ENCODE measurements at regions not wholly inside any gene's neighbourhood (a gene's known extent, or its start where the extent isn't known, plus 50 kb on each side); places are given as distances from the start of the nearest gene placed in this dataset.

DNA sequence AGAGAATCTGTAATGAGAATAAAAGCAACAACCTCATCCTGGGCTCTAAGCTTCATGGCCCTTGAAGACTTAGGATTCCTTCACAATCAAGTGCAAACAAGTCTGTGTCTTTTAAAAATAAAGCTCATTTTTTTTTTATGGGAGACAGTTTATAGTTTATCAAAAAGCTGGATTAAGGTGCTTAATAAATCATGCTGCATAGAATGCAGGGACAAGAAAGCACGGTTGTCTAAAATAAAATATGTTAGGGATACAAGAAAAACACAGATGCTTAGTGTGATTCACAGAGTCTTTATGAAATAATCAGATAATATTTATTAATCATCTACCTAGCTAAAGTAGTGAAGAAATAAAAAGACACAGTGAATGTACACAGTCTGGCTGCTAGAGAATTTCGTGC, 2045.9 kb upstream of the WWC1 start:
- Histone ChIP-seq H3K79me2 (no peaks in the 10 kb centered on the region), H3K4me1 (ENCODE audit: insufficient read depth) (no peaks in the 10 kb centered on the region), H2AFZ (no peak overlapping the region), H4K20me1 (ENCODE audit: insufficient read depth, poor library complexity, severe bottlenecking) (no peaks in the 10 kb centered on the region), H3K9me3 (ENCODE audit: low read depth) (no peaks in the 10 kb centered on the region), H3K27me3 (no peaks in the 10 kb centered on the region), H3K36me3 (replicated peaks; ENCODE audit: insufficient read depth, low read depth) (no peaks in the 10 kb centered on the region), H3K4me2 (no peak overlapping the region), H3K27ac (no peak overlapping the region), H3K9me2 (replicated peaks; ENCODE audit: insufficient read depth) (no peaks in the 10 kb centered on the region), H3K4me3 (no peak overlapping the region)
- TF ChIP-seq EZH2 (IDR thresholded peaks at IDR 0.05; ENCODE audit: borderline replicate concordance) (no peak), EZH2phosphoT487 (IDR thresholded peaks at IDR 0.05; ENCODE audit: low read depth, severe bottlenecking, unreplicated experiment) (no peak), CTCF (IDR thresholded peaks at IDR 0.05; ENCODE audit: poor library complexity) (no peak)
- no peak for DNase-seq (ENCODE audit: low spot score)
- WGBS (ENCODE audit: low lambda C conversion rate, missing lambda C conversion rate): 84% methylated on average over 2 of the region's 2 CpGs

GRCh38 chr5:166251786-166252185, 2039.7 kb upstream of the WWC1 start:
- Histone ChIP-seq H3K36me3 (replicated peaks; ENCODE audit: insufficient read depth, low read depth) (no peaks in the 10 kb centered on the region), H2AFZ (no peak overlapping the region), H3K27ac (no peak overlapping the region), H3K9me2 (replicated peaks; ENCODE audit: insufficient read depth) (no peaks in the 10 kb centered on the region), H3K9me3 (ENCODE audit: low read depth) (no peaks in the 10 kb centered on the region), H4K20me1 (ENCODE audit: insufficient read depth, poor library complexity, severe bottlenecking) (no peaks in the 10 kb centered on the region), H3K27me3 (no peaks in the 10 kb centered on the region), H3K4me1 (ENCODE audit: insufficient read depth) (no peaks in the 10 kb centered on the region), H3K79me2 (no peaks in the 10 kb centered on the region), H3K4me2 (no peak overlapping the region), H3K4me3 (no peak overlapping the region)
- peak; percentile 11 for DNase-seq (ENCODE audit: low spot score)
- TF ChIP-seq EZH2 (IDR thresholded peaks at IDR 0.05; ENCODE audit: borderline replicate concordance) (no peak), CTCF (IDR thresholded peaks at IDR 0.05; ENCODE audit: poor library complexity) (no peak), EZH2phosphoT487 (IDR thresholded peaks at IDR 0.05; ENCODE audit: low read depth, severe bottlenecking, unreplicated experiment) (no peak)
- 72% methylated on average over 4 of the region's 4 CpGs for WGBS (ENCODE audit: low lambda C conversion rate, missing lambda C conversion rate)

- no peak for TF ChIP-seq EZH2phosphoT487 (IDR thresholded peaks at IDR 0.05; ENCODE audit: low read depth, severe bottlenecking, unreplicated experiment)
- TF ChIP-seq CTCF (IDR thresholded peaks at IDR 0.05; ENCODE audit: poor library complexity): no peak
- TF ChIP-seq EZH2 (IDR thresholded peaks at IDR 0.05; ENCODE audit: borderline replicate concordance): no peak
- no peaks in the 10 kb centered on the region for H3K9me3 ChIP-seq (ENCODE audit: low read depth)
Measured at GRCh38 chr5:166257661-166258060, 2033.8 kb upstream of the WWC1 start.

GRCh38 chr5:166262395-166262794, 2029.0 kb upstream of the WWC1 start:
- no peak overlapping the region for H3K4me2 ChIP-seq
- H3K36me3 ChIP-seq (replicated peaks; ENCODE audit: insufficient read depth, low read depth): no peaks in the 10 kb centered on the region
- H3K4me1 ChIP-seq (ENCODE audit: insufficient read depth): no peaks in the 10 kb centered on the region
- no peak for DNase-seq (ENCODE audit: low spot score)
- H4K20me1 ChIP-seq (ENCODE audit: insufficient read depth, poor library complexity, severe bottlenecking): no peaks in the 10 kb centered on the region
- H3K9me3 ChIP-seq (ENCODE audit: low read depth): no peaks in the 10 kb centered on the region
- H3K79me2 ChIP-seq: no peaks in the 10 kb centered on the region
- no peak overlapping the region for H3K27ac ChIP-seq
- H3K9me2 ChIP-seq (replicated peaks; ENCODE audit: insufficient read depth): no peaks in the 10 kb centered on the region
- H3K27me3 ChIP-seq: no peaks in the 10 kb centered on the region
- 95% methylated on average over 3 of the region's 3 CpGs for WGBS (ENCODE audit: low lambda C conversion rate, missing lambda C conversion rate)
- TF ChIP-seq EZH2 (IDR thresholded peaks at IDR 0.05; ENCODE audit: borderline replicate concordance): no peak
- no peak for TF ChIP-seq CTCF (IDR thresholded peaks at IDR 0.05; ENCODE audit: poor library complexity)
- no peak for TF ChIP-seq EZH2phosphoT487 (IDR thresholded peaks at IDR 0.05; ENCODE audit: low read depth, severe bottlenecking, unreplicated experiment)
- H2AFZ ChIP-seq: no peak overlapping the region
- H3K4me3 ChIP-seq: no peak overlapping the region

More at GRCh38 chr5:166257661-166258060, 2033.8 kb upstream of the WWC1 start:
- Histone ChIP-seq H3K4me1 (ENCODE audit: insufficient read depth) (no peaks in the 10 kb centered on the region), H4K20me1 (ENCODE audit: insufficient read depth, poor library complexity, severe bottlenecking) (no peaks in the 10 kb centered on the region), H3K4me3 (no peak overlapping the region), H3K9me2 (replicated peaks; ENCODE audit: insufficient read depth) (no peaks in the 10 kb centered on the region), H3K27me3 (no peaks in the 10 kb centered on the region), H3K79me2 (no peaks in the 10 kb centered on the region), H3K4me2 (no peak overlapping the region), H2AFZ (no peak overlapping the region), H3K36me3 (replicated peaks; ENCODE audit: insufficient read depth, low read depth) (no peaks in the 10 kb centered on the region), H3K27ac (no peak overlapping the region)
- DNase-seq (ENCODE audit: low spot score): no peak
- WGBS (ENCODE audit: low lambda C conversion rate, missing lambda C conversion rate): 93% methylated on average over 4 of the region's 4 CpGs

Data from hepatocyte (in vitro differentiated cells).